ENCODE measurements at regions not wholly inside any gene's neighbourhood (a gene's known extent, or its start where the extent isn't known, plus 50 kb on each side); places are given as distances from the start of the nearest gene placed in this dataset.
"Not testable (repeated sequence)": the region's sequence is repeated elsewhere in the genome, so short reads cannot be mapped to it uniquely, and the experiment has no call there.

GRCh38 chr14:97808541-97808940, 1011.4 kb downstream of the VRK1 start:
- not testable (repeated sequence) for H3K9me3 ChIP-seq (ENCODE audit: control insufficient read depth in 3 of 3, low read length in 3 of 3); H3K27ac ChIP-seq (ENCODE audit: low read depth, low read length); H3K9ac ChIP-seq (ENCODE audit: low read depth in 1 of 3, low read length in 3 of 3); H3K36me3 ChIP-seq (ENCODE audit: control insufficient read depth in 3 of 3, insufficient read depth in 3 of 3, low read length in 3 of 3); H3K4me3 ChIP-seq (ENCODE audit: low read length in 3 of 3); H3K4me1 ChIP-seq (ENCODE audit: control insufficient read depth in 3 of 3, insufficient read depth in 3 of 3, low read length in 3 of 3); H3K27me3 ChIP-seq (ENCODE audit: control insufficient read depth in 3 of 3, insufficient read depth in 3 of 3, low read length in 3 of 3)

GRCh38 chr14:97813556-97813955, 1016.4 kb downstream of the VRK1 start:
- Histone ChIP-seq H3K27ac (ENCODE audit: low read depth, low read length) (no peak overlapping the region), H3K9me3 (ENCODE audit: control insufficient read depth in 3 of 3, low read length in 3 of 3) (no peaks in the 10 kb centered on the region)

GRCh38 chr14:97820781-97821180, 1023.6 kb downstream of the VRK1 start:
- no peaks in the 10 kb centered on the region for H3K9me3 ChIP-seq (ENCODE audit: control insufficient read depth in 3 of 3, low read length in 3 of 3)
- H3K9ac ChIP-seq (ENCODE audit: low read depth in 1 of 3, low read length in 3 of 3) = no peak overlapping the region
- no peaks in the 10 kb centered on the region for H3K36me3 ChIP-seq (ENCODE audit: control insufficient read depth in 3 of 3, insufficient read depth in 3 of 3, low read length in 3 of 3)
- no peak overlapping the region for H3K27ac ChIP-seq (ENCODE audit: low read depth, low read length)
- H3K4me1 ChIP-seq (ENCODE audit: control insufficient read depth in 3 of 3, insufficient read depth in 3 of 3, low read length in 3 of 3) = no peaks in the 10 kb centered on the region
- H3K4me3 ChIP-seq (ENCODE audit: low read length in 3 of 3) = no peak overlapping the region
- no peaks in the 10 kb centered on the region for H3K27me3 ChIP-seq (ENCODE audit: control insufficient read depth in 3 of 3, insufficient read depth in 3 of 3, low read length in 3 of 3)

More at GRCh38 chr14:97813556-97813955, 1016.4 kb downstream of the VRK1 start:
- H3K9ac ChIP-seq (ENCODE audit: low read depth in 1 of 3, low read length in 3 of 3) = no peak overlapping the region
- H3K36me3 ChIP-seq (ENCODE audit: control insufficient read depth in 3 of 3, insufficient read depth in 3 of 3, low read length in 3 of 3) = no peaks in the 10 kb centered on the region
- H3K27me3 ChIP-seq (ENCODE audit: control insufficient read depth in 3 of 3, insufficient read depth in 3 of 3, low read length in 3 of 3) = no peaks in the 10 kb centered on the region
- no peaks in the 10 kb centered on the region for H3K4me1 ChIP-seq (ENCODE audit: control insufficient read depth in 3 of 3, insufficient read depth in 3 of 3, low read length in 3 of 3)
- H3K4me3 ChIP-seq (ENCODE audit: low read length in 3 of 3) = no peak overlapping the region

GRCh38 chr14:97824218-97824617, 1027.0 kb downstream of the VRK1 start:
- Histone ChIP-seq H3K4me1 (ENCODE audit: control insufficient read depth in 3 of 3, insufficient read depth in 3 of 3, low read length in 3 of 3) (no peaks in the 10 kb centered on the region), H3K27ac (ENCODE audit: low read depth, low read length) (no peak overlapping the region), H3K27me3 (ENCODE audit: control insufficient read depth in 3 of 3, insufficient read depth in 3 of 3, low read length in 3 of 3) (no peaks in the 10 kb centered on the region), H3K9ac (ENCODE audit: low read depth in 1 of 3, low read length in 3 of 3) (no peak overlapping the region), H3K4me3 (ENCODE audit: low read length in 3 of 3) (no peak overlapping the region), H3K9me3 (ENCODE audit: control insufficient read depth in 3 of 3, low read length in 3 of 3) (no peaks in the 10 kb centered on the region), H3K36me3 (ENCODE audit: control insufficient read depth in 3 of 3, insufficient read depth in 3 of 3, low read length in 3 of 3) (no peaks in the 10 kb centered on the region)

GRCh38 chr14:97827746-97828145, 1030.6 kb downstream of the VRK1 start:
- Histone ChIP-seq H3K4me3 (ENCODE audit: low read length in 3 of 3) (no peak overlapping the region), H3K9ac (ENCODE audit: low read depth in 1 of 3, low read length in 3 of 3) (no peak overlapping the region), H3K36me3 (ENCODE audit: control insufficient read depth in 3 of 3, insufficient read depth in 3 of 3, low read length in 3 of 3) (no peaks in the 10 kb centered on the region), H3K9me3 (ENCODE audit: control insufficient read depth in 3 of 3, low read length in 3 of 3) (no peaks in the 10 kb centered on the region), H3K27me3 (ENCODE audit: control insufficient read depth in 3 of 3, insufficient read depth in 3 of 3, low read length in 3 of 3) (no peaks in the 10 kb centered on the region), H3K4me1 (ENCODE audit: control insufficient read depth in 3 of 3, insufficient read depth in 3 of 3, low read length in 3 of 3) (no peaks in the 10 kb centered on the region), H3K27ac (ENCODE audit: low read depth, low read length) (no peak overlapping the region)

GRCh38 chr14:97832776-97833175, 1035.6 kb downstream of the VRK1 start:
- Histone ChIP-seq H3K9ac (ENCODE audit: low read depth in 1 of 3, low read length in 3 of 3) (no peak overlapping the region), H3K4me3 (ENCODE audit: low read length in 3 of 3) (no peak overlapping the region)

GRCh38 chr14:97838986-97839385, 1041.8 kb downstream of the VRK1 start:
- H3K4me1 ChIP-seq (ENCODE audit: control insufficient read depth in 3 of 3, insufficient read depth in 3 of 3, low read length in 3 of 3) = no peaks in the 10 kb centered on the region
- no peak overlapping the region for H3K4me3 ChIP-seq (ENCODE audit: low read length in 3 of 3)
- H3K27ac ChIP-seq (ENCODE audit: low read depth, low read length) = no peak overlapping the region
- no peak overlapping the region for H3K9ac ChIP-seq (ENCODE audit: low read depth in 1 of 3, low read length in 3 of 3)
- H3K9me3 ChIP-seq (ENCODE audit: control insufficient read depth in 3 of 3, low read length in 3 of 3) = no peaks in the 10 kb centered on the region
- H3K36me3 ChIP-seq (ENCODE audit: control insufficient read depth in 3 of 3, insufficient read depth in 3 of 3, low read length in 3 of 3) = no peaks in the 10 kb centered on the region
- H3K27me3 ChIP-seq (ENCODE audit: control insufficient read depth in 3 of 3, insufficient read depth in 3 of 3, low read length in 3 of 3) = peaks cover 0 to 16% (median 0%) of the 10 kb centered on the region in 3 donors

More at GRCh38 chr14:97832776-97833175, 1035.6 kb downstream of the VRK1 start:
- Histone ChIP-seq H3K36me3 (ENCODE audit: control insufficient read depth in 3 of 3, insufficient read depth in 3 of 3, low read length in 3 of 3) (no peaks in the 10 kb centered on the region), H3K4me1 (ENCODE audit: control insufficient read depth in 3 of 3, insufficient read depth in 3 of 3, low read length in 3 of 3) (no peaks in the 10 kb centered on the region), H3K27me3 (ENCODE audit: control insufficient read depth in 3 of 3, insufficient read depth in 3 of 3, low read length in 3 of 3) (peaks cover 0 to 3% (median 0%) of the 10 kb centered on the region in 3 donors), H3K9me3 (ENCODE audit: control insufficient read depth in 3 of 3, low read length in 3 of 3) (no peaks in the 10 kb centered on the region), H3K27ac (ENCODE audit: low read depth, low read length) (no peak overlapping the region)

GRCh38 chr14:97840159-97840558, 1043.0 kb downstream of the VRK1 start:
- H3K9ac ChIP-seq (ENCODE audit: low read depth in 1 of 3, low read length in 3 of 3) = no peak overlapping the region
- H3K27ac ChIP-seq (ENCODE audit: low read depth, low read length) = no peak overlapping the region
- H3K36me3 ChIP-seq (ENCODE audit: control insufficient read depth in 3 of 3, insufficient read depth in 3 of 3, low read length in 3 of 3) = no peaks in the 10 kb centered on the region
- H3K9me3 ChIP-seq (ENCODE audit: control insufficient read depth in 3 of 3, low read length in 3 of 3) = no peaks in the 10 kb centered on the region
- H3K27me3 ChIP-seq (ENCODE audit: control insufficient read depth in 3 of 3, insufficient read depth in 3 of 3, low read length in 3 of 3) = peaks cover 0 to 16% (median 2%) of the 10 kb centered on the region in 3 donors
- no peak overlapping the region for H3K4me3 ChIP-seq (ENCODE audit: low read length in 3 of 3)
- H3K4me1 ChIP-seq (ENCODE audit: control insufficient read depth in 3 of 3, insufficient read depth in 3 of 3, low read length in 3 of 3) = no peaks in the 10 kb centered on the region

- H3K4me3 ChIP-seq (ENCODE audit: low read length in 3 of 3) = no peak overlapping the region
- H3K9ac ChIP-seq (ENCODE audit: low read depth in 1 of 3, low read length in 3 of 3) = no peak overlapping the region
- H3K9me3 ChIP-seq (ENCODE audit: control insufficient read depth in 3 of 3, low read length in 3 of 3) = no peaks in the 10 kb centered on the region
- H3K27me3 ChIP-seq (ENCODE audit: control insufficient read depth in 3 of 3, insufficient read depth in 3 of 3, low read length in 3 of 3) = peaks cover 0 to 16% (median 2%) of the 10 kb centered on the region in 3 donors
- no peak overlapping the region for H3K27ac ChIP-seq (ENCODE audit: low read depth, low read length)
- H3K36me3 ChIP-seq (ENCODE audit: control insufficient read depth in 3 of 3, insufficient read depth in 3 of 3, low read length in 3 of 3) = no peaks in the 10 kb centered on the region
- no peaks in the 10 kb centered on the region for H3K4me1 ChIP-seq (ENCODE audit: control insufficient read depth in 3 of 3, insufficient read depth in 3 of 3, low read length in 3 of 3)
These were observed 1044.6 kb downstream of the VRK1 start for GRCh38 chr14:97841762-97842161.

GRCh38 chr14:97843066-97843465, 1045.9 kb downstream of the VRK1 start:
- H3K36me3 ChIP-seq (ENCODE audit: control insufficient read depth in 3 of 3, insufficient read depth in 3 of 3, low read length in 3 of 3) = no peaks in the 10 kb centered on the region
- no peaks in the 10 kb centered on the region for H3K9me3 ChIP-seq (ENCODE audit: control insufficient read depth in 3 of 3, low read length in 3 of 3)
- H3K4me3 ChIP-seq (ENCODE audit: low read length in 3 of 3) = no peak overlapping the region
- no peak overlapping the region for H3K9ac ChIP-seq (ENCODE audit: low read depth in 1 of 3, low read length in 3 of 3)
- peaks cover 0 to 16% (median 2%) of the 10 kb centered on the region in 3 donors for H3K27me3 ChIP-seq (ENCODE audit: control insufficient read depth in 3 of 3, insufficient read depth in 3 of 3, low read length in 3 of 3)
- H3K27ac ChIP-seq (ENCODE audit: low read depth, low read length) = no peak overlapping the region
- H3K4me1 ChIP-seq (ENCODE audit: control insufficient read depth in 3 of 3, insufficient read depth in 3 of 3, low read length in 3 of 3) = no peaks in the 10 kb centered on the region

GRCh38 chr14:97844042-97844441, 1046.9 kb downstream of the VRK1 start:
- no peak overlapping the region for H3K4me3 ChIP-seq (ENCODE audit: low read length in 3 of 3)
- no peaks in the 10 kb centered on the region for H3K9me3 ChIP-seq (ENCODE audit: control insufficient read depth in 3 of 3, low read length in 3 of 3)
- H3K27ac ChIP-seq (ENCODE audit: low read depth, low read length) = no peak overlapping the region
- no peaks in the 10 kb centered on the region for H3K36me3 ChIP-seq (ENCODE audit: control insufficient read depth in 3 of 3, insufficient read depth in 3 of 3, low read length in 3 of 3)
- no peak overlapping the region for H3K9ac ChIP-seq (ENCODE audit: low read depth in 1 of 3, low read length in 3 of 3)
- H3K4me1 ChIP-seq (ENCODE audit: control insufficient read depth in 3 of 3, insufficient read depth in 3 of 3, low read length in 3 of 3) = no peaks in the 10 kb centered on the region
- H3K27me3 ChIP-seq (ENCODE audit: control insufficient read depth in 3 of 3, insufficient read depth in 3 of 3, low read length in 3 of 3) = peaks cover 0 to 16% (median 2%) of the 10 kb centered on the region in 3 donors

Measured in skeletal muscle tissue (tissue), 3 donors.